OCI-LY7 (cell line): ENCODE measurements at regions not wholly inside any gene's neighbourhood (a gene's known extent, or its start where the extent isn't known, plus 50 kb on each side); places are given as distances from the start of the nearest gene placed in this dataset.
"Not testable (repeated sequence)": the region's sequence is repeated elsewhere in the genome, so short reads cannot be mapped to it uniquely, and the experiment has no call there.

Experiments
- BruUV-seq: library from RNA; stranded (reverse); fragments of 400-500 nt; replicated peaks from 2 replicates; lab custom pipeline; 2021; lab: Mats Ljungman, UMichigan
- CTCF ChIA-PET: fragments of 300-600 bp; sonication (Branson Sonifier 250); formaldehyde crosslinking; loops from one replicate; lab custom pipeline; 2022; ENCODE audit warnings: antibody characterized with exemption; ENCODE audit not compliant: unreplicated experiment; lab: Charles Lee
- POLR2A ChIA-PET: fragments of 300-600 bp; sonication (Branson Sonifier 250); formaldehyde crosslinking; loops from one replicate; lab custom pipeline; 2022; ENCODE audit warnings: antibody characterized with exemption; lab: Charles Lee
- DNase-seq: peaks from one replicate; pipeline ENCODE4 v3.0.0-alpha.2; 2015; ENCODE audit warnings: low spot score
- H2AFZ ChIP-seq: fragments of 200-600 bp; sonication (generic), shearing (Covaris generic); 2 replicates; pipeline ENCODE4 v1.6.1; 2014; ENCODE audit warnings: mild to moderate bottlenecking, antibody characterized with exemption, low read length, moderate library complexity
- H3K27ac ChIP-seq: fragments of 200-600 bp; sonication (generic); 2 replicates; pipeline ENCODE4 v1.5.1; 2014; ENCODE audit warnings: mixed run types, low read depth, mild to moderate bottlenecking, moderate library complexity, low read length, inconsistent platforms; ENCODE audit not compliant: poor library complexity, severe bottlenecking
- H3K36me3 ChIP-seq: fragments of 200-600 bp; sonication (generic); 2 replicates; pipeline ENCODE4 v1.6.1; 2014; ENCODE audit warnings: mild to moderate bottlenecking, antibody characterized with exemption, low read length, moderate library complexity, mixed read lengths; ENCODE audit not compliant: insufficient read depth
- H3K4me1 ChIP-seq: fragments of 200-600 bp; sonication (generic); 2 replicates; pipeline ENCODE4 v1.5.1; 2014; ENCODE audit warnings: mild to moderate bottlenecking, low read length; ENCODE audit not compliant: insufficient read depth, poor library complexity, severe bottlenecking
- H3K4me2 ChIP-seq: fragments of 200-600 bp; sonication (generic); 2 replicates; pipeline ENCODE4 v1.6.1; 2014; ENCODE audit warnings: mild to moderate bottlenecking, low read length
- H3K4me3 ChIP-seq: fragments of 200-600 bp; sonication (generic); 2 replicates; pipeline ENCODE4 v1.5.1; 2014; ENCODE audit warnings: mild to moderate bottlenecking, low read depth, low read length; ENCODE audit not compliant: poor library complexity, severe bottlenecking
- H3K79me2 ChIP-seq: fragments of 200-600 bp; sonication (generic); 2 replicates; pipeline ENCODE4 v1.6.1; 2016; ENCODE audit warnings: low read depth, mild to moderate bottlenecking, low read length, moderate library complexity, mixed read lengths; ENCODE audit not compliant: insufficient read depth
- H3K9me2 ChIP-seq: fragments of 200-600 bp; sonication (generic); 2 replicates; pipeline ENCODE4 v1.6.1; 2016; ENCODE audit warnings: mild to moderate bottlenecking, low read length, mixed read lengths; ENCODE audit not compliant: insufficient read depth
- H3K9me3 ChIP-seq: fragments of 200-600 bp; sonication (generic); 2 replicates; pipeline ENCODE4 v1.6.1; 2014; ENCODE audit warnings: mild to moderate bottlenecking, mixed run types, low read length, mixed read lengths
- H4K20me1 ChIP-seq: fragments of 200-600 bp; sonication (generic); 2 replicates; pipeline ENCODE4 v1.6.1; 2014; ENCODE audit warnings: mild to moderate bottlenecking, antibody characterized with exemption, low read length, moderate library complexity, mixed read lengths; ENCODE audit not compliant: insufficient read depth
- intact Hi-C: fragments of 100-400 bp; cut with micrococcal nuclease; formaldehyde crosslinking; loops from one replicate; pipeline ENCODE4 v1.10.0; 2022; ENCODE audit not compliant: unreplicated experiment

DNA sequence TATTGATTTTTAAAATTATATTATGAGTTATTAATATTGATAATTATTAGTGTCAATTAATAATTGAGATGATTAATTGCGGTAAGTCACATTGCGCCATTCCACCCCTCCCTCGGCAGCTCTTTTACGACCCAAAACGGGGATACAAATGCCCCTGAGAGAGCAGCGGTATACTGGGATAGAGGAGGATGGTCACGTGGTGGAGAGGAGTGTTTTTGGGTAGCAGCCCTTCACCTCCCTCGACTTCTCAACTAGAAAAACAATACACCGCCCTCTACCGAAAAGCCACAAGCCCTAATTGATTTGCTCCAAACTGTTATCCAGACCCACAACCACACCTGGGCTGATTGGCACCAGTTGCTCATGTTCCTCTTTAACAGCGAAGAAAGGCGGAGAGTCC is 71.0 kb downstream of the DAPL1 start:
- H2AFZ ChIP-seq, H3K4me1 ChIP-seq, H3K79me2 ChIP-seq, H3K36me3 ChIP-seq, H3K27ac ChIP-seq, H4K20me1 ChIP-seq, DNase-seq, POLR2A ChIA-PET, BruUV-seq, CTCF ChIA-PET, H3K9me2 ChIP-seq, H3K4me3 ChIP-seq, intact Hi-C loops, H3K4me2 ChIP-seq, H3K9me3 ChIP-seq: not testable (repeated sequence)

- H3K9me2 ChIP-seq, DNase-seq, H3K4me3 ChIP-seq, H3K4me2 ChIP-seq, CTCF ChIA-PET, H3K36me3 ChIP-seq, H3K79me2 ChIP-seq, H3K9me3 ChIP-seq, POLR2A ChIA-PET, H3K4me1 ChIP-seq, H3K27ac ChIP-seq, H4K20me1 ChIP-seq, BruUV-seq, intact Hi-C loops, H2AFZ ChIP-seq: not testable (repeated sequence)
Observed at GRCh38 chr2:158867531-158868191, 72.5 kb downstream of the DAPL1 start.

DNA sequence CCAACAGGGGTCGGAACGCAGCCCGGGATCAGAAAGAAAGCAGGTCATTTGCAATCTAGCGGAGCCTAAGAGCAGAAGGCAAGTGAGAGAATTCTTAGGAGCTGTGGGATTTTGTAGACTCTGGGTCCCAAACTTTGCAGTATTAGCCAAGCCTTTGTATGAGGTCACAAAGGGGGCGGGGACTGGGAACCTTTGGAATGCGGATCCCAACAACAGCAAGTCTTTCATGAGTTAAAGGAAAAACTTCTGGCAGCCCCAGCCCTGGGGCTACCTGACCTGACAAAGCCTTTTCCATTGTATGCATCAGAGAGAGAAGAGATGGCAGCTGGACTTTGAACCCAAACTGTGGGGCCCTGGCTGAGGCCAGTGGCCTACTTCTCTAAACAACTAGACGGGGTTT is 73.3 kb downstream of the DAPL1 start:
- intact Hi-C loops, H2AFZ ChIP-seq, H3K27ac ChIP-seq, H3K36me3 ChIP-seq, POLR2A ChIA-PET, CTCF ChIA-PET, H3K4me1 ChIP-seq, H3K9me2 ChIP-seq, H4K20me1 ChIP-seq, H3K79me2 ChIP-seq, BruUV-seq, DNase-seq, H3K9me3 ChIP-seq, H3K4me2 ChIP-seq, H3K4me3 ChIP-seq: not testable (repeated sequence)

GRCh38 chr2:158869122-158869521 is 74.0 kb downstream of the DAPL1 start:
- H3K36me3 ChIP-seq, H4K20me1 ChIP-seq, H3K4me2 ChIP-seq, H3K9me3 ChIP-seq, H3K79me2 ChIP-seq, H3K4me1 ChIP-seq, intact Hi-C loops, CTCF ChIA-PET, H2AFZ ChIP-seq, BruUV-seq, H3K9me2 ChIP-seq, POLR2A ChIA-PET, DNase-seq, H3K27ac ChIP-seq, H3K4me3 ChIP-seq: not testable (repeated sequence)

GRCh38 chr2:158869609-158870008 is 74.5 kb downstream of the DAPL1 start:
- H3K4me1 ChIP-seq, H3K36me3 ChIP-seq, intact Hi-C loops, H4K20me1 ChIP-seq, H2AFZ ChIP-seq, H3K9me3 ChIP-seq, H3K27ac ChIP-seq, H3K9me2 ChIP-seq, H3K79me2 ChIP-seq, H3K4me3 ChIP-seq, CTCF ChIA-PET, DNase-seq, H3K4me2 ChIP-seq, POLR2A ChIA-PET, BruUV-seq: not testable (repeated sequence)
